ENCODE measurements at regions not wholly inside any gene's neighbourhood (a gene's known extent, or its start where the extent isn't known, plus 50 kb on each side); places are given as distances from the start of the nearest gene placed in this dataset.

GRCh38 chr6:159595173-159595572 lies 97.9 kb downstream of the SOD2 start:
- TF ChIP-seq, protein P1, sequence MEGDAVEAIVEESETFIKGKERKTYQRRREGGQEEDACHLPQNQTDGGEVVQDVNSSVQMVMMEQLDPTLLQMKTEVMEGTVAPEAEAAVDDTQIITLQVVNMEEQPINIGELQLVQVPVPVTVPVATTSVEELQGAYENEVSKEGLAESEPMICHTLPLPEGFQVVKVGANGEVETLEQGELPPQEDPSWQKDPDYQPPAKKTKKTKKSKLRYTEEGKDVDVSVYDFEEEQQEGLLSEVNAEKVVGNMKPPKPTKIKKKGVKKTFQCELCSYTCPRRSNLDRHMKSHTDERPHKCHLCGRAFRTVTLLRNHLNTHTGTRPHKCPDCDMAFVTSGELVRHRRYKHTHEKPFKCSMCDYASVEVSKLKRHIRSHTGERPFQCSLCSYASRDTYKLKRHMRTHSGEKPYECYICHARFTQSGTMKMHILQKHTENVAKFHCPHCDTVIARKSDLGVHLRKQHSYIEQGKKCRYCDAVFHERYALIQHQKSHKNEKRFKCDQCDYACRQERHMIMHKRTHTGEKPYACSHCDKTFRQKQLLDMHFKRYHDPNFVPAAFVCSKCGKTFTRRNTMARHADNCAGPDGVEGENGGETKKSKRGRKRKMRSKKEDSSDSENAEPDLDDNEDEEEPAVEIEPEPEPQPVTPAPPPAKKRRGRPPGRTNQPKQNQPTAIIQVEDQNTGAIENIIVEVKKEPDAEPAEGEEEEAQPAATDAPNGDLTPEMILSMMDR (IDR thresholded peaks at IDR 0.05): no peak
- no peak for TF ChIP-seq POLR2A (IDR thresholded peaks at IDR 0.05)
